ENCODE measurements at regions not wholly inside any gene's neighbourhood (a gene's known extent, or its start where the extent isn't known, plus 50 kb on each side); places are given as distances from the start of the nearest gene placed in this dataset.
"Not testable (repeated sequence)": the region's sequence is repeated elsewhere in the genome, so short reads cannot be mapped to it uniquely, and the experiment has no call there.

DNA sequence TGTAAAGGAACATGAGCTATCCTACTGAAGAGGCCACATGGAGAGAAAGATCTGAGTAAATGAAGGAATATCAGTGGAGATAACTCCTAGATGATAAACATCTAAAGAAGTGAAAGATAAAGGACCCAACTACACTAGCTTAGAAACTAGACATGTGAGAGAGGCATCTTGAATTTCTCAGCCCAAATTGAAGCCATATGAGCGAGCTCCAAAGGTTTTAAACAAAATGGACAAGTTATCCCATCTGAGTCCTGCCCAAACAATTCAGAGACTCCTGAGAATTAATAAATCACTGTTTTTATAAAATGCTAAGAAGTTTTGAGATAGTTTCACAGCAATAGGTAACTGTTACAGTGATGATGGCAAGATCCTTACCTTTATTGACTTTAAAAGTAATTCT lies 438.9 kb downstream of the NAV3 start:
- Histone ChIP-seq H3K36me3 (no peaks in the 10 kb centered on the region), H3K9me3 (no peaks in the 10 kb centered on the region), H3K4me1 (no peaks in the 10 kb centered on the region), H3K4me3 (no peak overlapping the region), H3K27ac (no peak overlapping the region), H3K27me3 (no peaks in the 10 kb centered on the region)
- WGBS, 2 donors: 72 to 74% methylated on average over 1 of the region's 1 CpG
- TF ChIP-seq POLR2A (IDR thresholded peaks at IDR 0.05) (no peak), EP300 (IDR thresholded peaks at IDR 0.05) (no peak)
- TF ChIP-seq, protein P1, sequence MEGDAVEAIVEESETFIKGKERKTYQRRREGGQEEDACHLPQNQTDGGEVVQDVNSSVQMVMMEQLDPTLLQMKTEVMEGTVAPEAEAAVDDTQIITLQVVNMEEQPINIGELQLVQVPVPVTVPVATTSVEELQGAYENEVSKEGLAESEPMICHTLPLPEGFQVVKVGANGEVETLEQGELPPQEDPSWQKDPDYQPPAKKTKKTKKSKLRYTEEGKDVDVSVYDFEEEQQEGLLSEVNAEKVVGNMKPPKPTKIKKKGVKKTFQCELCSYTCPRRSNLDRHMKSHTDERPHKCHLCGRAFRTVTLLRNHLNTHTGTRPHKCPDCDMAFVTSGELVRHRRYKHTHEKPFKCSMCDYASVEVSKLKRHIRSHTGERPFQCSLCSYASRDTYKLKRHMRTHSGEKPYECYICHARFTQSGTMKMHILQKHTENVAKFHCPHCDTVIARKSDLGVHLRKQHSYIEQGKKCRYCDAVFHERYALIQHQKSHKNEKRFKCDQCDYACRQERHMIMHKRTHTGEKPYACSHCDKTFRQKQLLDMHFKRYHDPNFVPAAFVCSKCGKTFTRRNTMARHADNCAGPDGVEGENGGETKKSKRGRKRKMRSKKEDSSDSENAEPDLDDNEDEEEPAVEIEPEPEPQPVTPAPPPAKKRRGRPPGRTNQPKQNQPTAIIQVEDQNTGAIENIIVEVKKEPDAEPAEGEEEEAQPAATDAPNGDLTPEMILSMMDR (IDR thresholded peaks at IDR 0.05): no peak
- no peak for DNase-seq (ENCODE audit: low spot score in 2 of 2)

DNA sequence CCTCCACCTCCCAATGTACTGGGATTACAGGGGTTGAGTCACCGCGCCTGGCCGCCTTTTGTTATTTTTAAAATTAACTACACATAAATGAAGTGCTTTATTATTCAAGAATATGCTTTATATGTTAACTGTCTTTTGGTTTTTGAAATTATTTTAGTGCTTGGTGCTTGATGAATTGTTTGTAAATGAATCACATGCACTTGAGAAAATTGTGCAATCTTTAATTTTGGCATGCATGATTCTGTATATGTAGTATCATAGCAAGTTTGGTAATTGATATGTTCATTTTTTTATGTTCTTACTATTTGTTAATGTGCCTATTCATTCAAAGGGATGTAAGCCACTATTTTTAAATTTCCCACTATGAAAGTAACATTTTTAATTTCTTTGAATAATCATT lies 440.9 kb downstream of the NAV3 start:
- WGBS, 2 donors: 89 to 94% methylated on average over 3 of the region's 3 CpGs
- no peak overlapping the region for H3K27ac ChIP-seq

DNA sequence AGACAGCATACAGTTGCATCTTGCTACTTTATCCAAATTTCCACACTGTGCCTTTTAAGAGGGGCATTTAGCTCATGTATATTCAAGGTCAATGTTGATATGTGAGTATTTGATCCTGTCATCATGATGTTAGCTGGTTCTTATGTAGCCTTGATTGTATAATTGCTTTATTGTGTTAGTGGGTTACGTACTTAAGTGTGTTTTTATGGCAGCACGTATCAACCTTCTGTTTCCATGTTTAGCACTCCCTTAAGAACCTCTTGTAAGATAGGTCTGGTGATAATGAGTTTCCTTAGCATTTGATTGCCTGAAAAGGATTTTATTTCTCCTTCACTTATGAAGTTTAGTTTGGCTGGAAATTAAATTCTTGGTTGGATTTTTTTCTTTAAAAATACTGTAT lies 445.2 kb downstream of the NAV3 start:
- no peaks in the 10 kb centered on the region for H3K4me1 ChIP-seq
- peaks cover 0 to 6% (median 0%) of the 10 kb centered on the region in 4 donors for H3K9me3 ChIP-seq
- 53 to 58% methylated on average over 2 of the region's 2 CpGs for WGBS, 2 donors
- H3K27me3 ChIP-seq: no peaks in the 10 kb centered on the region
- no peak overlapping the region for H3K4me3 ChIP-seq
- DNase-seq (ENCODE audit: low spot score in 2 of 2): no peak
- H3K36me3 ChIP-seq: no peaks in the 10 kb centered on the region
- TF ChIP-seq POLR2A (IDR thresholded peaks at IDR 0.05): no peak
- no peak for TF ChIP-seq EP300 (IDR thresholded peaks at IDR 0.05)
- TF ChIP-seq, protein P1 (IDR thresholded peaks at IDR 0.05): no peak
- no peak overlapping the region for H3K27ac ChIP-seq

More for the DNA sequence above, 440.9 kb downstream of the NAV3 start:
- DNase-seq (ENCODE audit: low spot score in 2 of 2): no peak
- H3K4me3 ChIP-seq: no peak overlapping the region
- no peaks in the 10 kb centered on the region for H3K9me3 ChIP-seq
- no peaks in the 10 kb centered on the region for H3K4me1 ChIP-seq
- no peaks in the 10 kb centered on the region for H3K36me3 ChIP-seq
- no peaks in the 10 kb centered on the region for H3K27me3 ChIP-seq
- TF ChIP-seq EP300 (IDR thresholded peaks at IDR 0.05) (no peak), POLR2A (IDR thresholded peaks at IDR 0.05) (no peak)
- TF ChIP-seq, protein P1 (IDR thresholded peaks at IDR 0.05): no peak

DNA sequence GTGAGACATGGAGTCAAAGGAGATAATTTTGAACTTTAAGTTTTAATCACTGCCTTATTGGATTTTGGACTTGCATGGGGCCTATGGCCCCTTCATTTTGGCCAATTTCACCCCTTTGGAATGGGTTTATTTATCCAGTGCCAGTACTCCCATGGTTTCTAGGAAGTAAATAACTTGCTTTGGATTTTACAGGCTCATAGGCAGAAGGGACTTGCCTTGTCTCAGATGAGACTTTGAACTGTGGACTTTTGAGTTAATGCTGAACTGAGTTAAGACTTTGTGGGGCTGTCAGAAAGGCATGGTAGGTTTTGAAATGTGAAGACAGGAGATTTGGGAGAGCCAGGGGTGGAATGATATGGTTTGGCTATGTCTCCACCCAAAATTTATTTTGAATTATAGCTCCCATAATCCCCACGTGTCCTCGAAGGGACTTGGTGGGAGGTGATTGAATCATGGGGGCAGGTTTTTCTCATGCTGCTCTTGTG lies 448.1 kb downstream of the NAV3 start:
- no peaks in the 10 kb centered on the region for H3K36me3 ChIP-seq
- H3K4me3 ChIP-seq: no peak overlapping the region
- H3K27me3 ChIP-seq: no peaks in the 10 kb centered on the region
- no peak for DNase-seq (ENCODE audit: low spot score in 2 of 2)
- TF ChIP-seq EP300 (IDR thresholded peaks at IDR 0.05) (no peak), POLR2A (IDR thresholded peaks at IDR 0.05) (no peak)
- TF ChIP-seq, protein P1 (IDR thresholded peaks at IDR 0.05): no peak
- H3K27ac ChIP-seq: no peak overlapping the region
- H3K9me3 ChIP-seq: peaks cover 0 to 6% (median 0%) of the 10 kb centered on the region in 4 donors
- WGBS, 2 donors: 94 to 96% methylated on average over 2 of the region's 2 CpGs
- no peaks in the 10 kb centered on the region for H3K4me1 ChIP-seq

DNA sequence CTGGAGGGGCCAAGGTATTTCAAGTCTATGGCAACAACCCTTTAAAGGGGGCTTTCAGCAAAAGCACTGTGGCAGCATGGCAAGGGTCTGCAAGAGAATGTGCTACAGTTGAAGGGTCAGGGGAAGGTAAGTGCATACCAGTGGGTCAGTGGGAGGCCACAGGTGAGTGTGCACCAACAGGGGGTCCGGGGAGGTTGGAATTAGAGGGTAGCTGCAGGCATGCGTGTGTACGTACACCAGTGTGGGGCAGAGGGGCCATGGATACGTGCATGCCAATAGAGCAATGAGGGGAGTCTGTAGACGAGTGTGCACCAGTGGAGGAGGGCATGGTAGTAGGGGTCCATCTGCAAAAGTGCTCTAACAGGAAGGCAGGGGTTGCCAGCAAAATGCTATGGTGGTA lies 448.9 kb downstream of the NAV3 start:
- H3K4me3 ChIP-seq: no peak overlapping the region
- TF ChIP-seq, protein P1 (IDR thresholded peaks at IDR 0.05): no peak
- TF ChIP-seq EP300 (IDR thresholded peaks at IDR 0.05): no peak
- no peak for TF ChIP-seq POLR2A (IDR thresholded peaks at IDR 0.05)
- H3K27me3 ChIP-seq: no peaks in the 10 kb centered on the region
- 84 to 91% methylated on average over 5 of the region's 5 CpGs for WGBS, 2 donors
- H3K36me3 ChIP-seq: no peaks in the 10 kb centered on the region
- DNase-seq (ENCODE audit: low spot score in 2 of 2): no peak
- no peak overlapping the region for H3K27ac ChIP-seq
- H3K4me1 ChIP-seq: no peaks in the 10 kb centered on the region
- H3K9me3 ChIP-seq: peaks cover 0 to 6% (median 0%) of the 10 kb centered on the region in 4 donors

DNA sequence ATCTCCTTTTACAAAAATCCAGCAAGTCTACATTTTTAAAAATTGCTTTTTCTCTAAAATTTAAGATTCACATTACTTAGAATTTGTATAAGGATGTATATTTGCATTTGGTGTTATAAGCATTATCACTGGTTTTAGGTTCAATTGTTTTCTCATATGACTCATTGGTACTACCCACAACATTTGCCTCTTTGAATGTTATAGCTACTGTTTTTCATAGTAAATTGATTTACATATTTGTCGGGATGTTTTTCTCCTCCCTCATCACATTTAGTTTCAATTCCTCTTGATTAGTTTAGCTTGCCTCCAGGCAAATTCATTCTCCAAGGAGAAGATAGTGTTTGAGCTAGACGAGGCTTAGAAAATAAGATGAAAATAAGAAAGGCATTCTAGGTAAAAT lies 450.4 kb downstream of the NAV3 start:
- 70 to 76% methylated on average over 2 of the region's 2 CpGs for WGBS, 2 donors
- DNase-seq (ENCODE audit: low spot score in 2 of 2); H3K4me3 ChIP-seq: not testable (repeated sequence)

More for the DNA sequence above, 450.4 kb downstream of the NAV3 start:
- H3K36me3 ChIP-seq, H3K27ac ChIP-seq, H3K9me3 ChIP-seq, H3K27me3 ChIP-seq, H3K4me1 ChIP-seq: not testable (repeated sequence)
